ENCODE measurements at regions not wholly inside any gene's neighbourhood (a gene's known extent, or its start where the extent isn't known, plus 50 kb on each side); places are given as distances from the start of the nearest gene placed in this dataset.

DNA sequence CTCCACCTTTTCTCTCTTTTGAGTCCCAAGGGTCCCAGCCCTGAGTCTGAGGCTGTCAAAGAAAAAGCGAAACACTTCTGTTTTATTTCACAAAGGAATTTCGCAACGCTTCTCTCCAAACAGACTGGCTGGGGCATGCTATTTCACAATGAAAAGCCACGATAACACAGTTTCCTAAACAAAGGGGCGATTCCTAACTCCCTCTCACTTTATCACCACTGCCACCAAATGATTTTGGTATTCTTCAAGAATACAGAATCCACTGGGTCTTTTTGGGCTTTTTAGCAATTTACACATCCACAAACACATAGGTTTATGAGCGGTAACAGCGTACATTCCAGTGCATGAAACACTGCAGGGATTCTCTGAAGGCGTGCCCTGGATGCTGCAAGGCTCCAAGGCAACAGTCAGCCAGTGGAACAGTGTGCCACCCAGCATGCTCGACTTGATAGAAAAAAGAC lies 161.2 kb downstream of the DAD1 start:
- WGBS (ENCODE audit: insufficient coverage, insufficient replicate concordance, low lambda C conversion rate, missing lambda C conversion rate), result 39% methylated on average over 9 of the region's 9 CpGs
- ChIA-PET RAD21 (ENCODE audit: unreplicated experiment) (no interaction called here), SMC1A (ENCODE audit: uncharacterized antibody, unreplicated experiment) (interaction anchor here (0.7 to 1.6 kb wide), 3 partner anchors 19 to 43 kb away, joined by 3 read pairs; no protein-coding TSS in a partner anchor), POLR2A (no interaction called here), CTCF (interaction anchor here (0.8 kb wide), 1 partner anchor 227 kb away, joined by 3 read pairs; no protein-coding TSS in a partner anchor)
- no peak for FAIRE-seq
- no peak overlapping the region for H3K4me2 ChIP-seq (ENCODE audit: control insufficient read depth, insufficient read depth)
- H3K27me3 ChIP-seq (replicated peaks in 1 of 2; ENCODE audit: control insufficient read depth in 2 of 2, insufficient read depth in 2 of 2, low read length in 1 of 2), result no peaks in the 10 kb centered on the region
- no peaks in the 10 kb centered on the region for H4K20me1 ChIP-seq (ENCODE audit: control insufficient read depth, insufficient read depth)
- no peak overlapping the region for H3K9ac ChIP-seq (ENCODE audit: control insufficient read depth, insufficient read depth, low read length)
- BruUV-seq (replicated peaks), result no TSS peak
- no peak overlapping the region for H2AFZ ChIP-seq (ENCODE audit: control insufficient read depth, low read depth, low read length)
- no peaks in the 10 kb centered on the region for H3K9me3 ChIP-seq (replicated peaks; ENCODE audit: control insufficient read depth, insufficient read depth, low read length)
- in situ Hi-C loops (cut with MboI) (no loop called here), intact Hi-C loops (cut with micrococcal nuclease; ENCODE audit: unreplicated experiment) (no loop called here)
- H3K27ac ChIP-seq (ENCODE audit: control insufficient read depth, insufficient read depth), result no peak overlapping the region
- H3K4me1 ChIP-seq (ENCODE audit: control insufficient read depth, insufficient read depth, low read length), result peaks cover 17% of the 10 kb centered on the region
- DNase-seq (ENCODE audit: low read depth, low spot score), result no peak
- no peaks in the 10 kb centered on the region for H3K79me2 ChIP-seq (ENCODE audit: control insufficient read depth, insufficient read depth, low read length)
- no peaks in the 10 kb centered on the region for H3K36me3 ChIP-seq (ENCODE audit: control insufficient read depth in 2 of 2, insufficient read depth in 2 of 2, low read length in 1 of 2)
- no peak overlapping the region for H3K4me3 ChIP-seq
- no peak for ATAC-seq
- TF ChIP-seq, protein P1, sequence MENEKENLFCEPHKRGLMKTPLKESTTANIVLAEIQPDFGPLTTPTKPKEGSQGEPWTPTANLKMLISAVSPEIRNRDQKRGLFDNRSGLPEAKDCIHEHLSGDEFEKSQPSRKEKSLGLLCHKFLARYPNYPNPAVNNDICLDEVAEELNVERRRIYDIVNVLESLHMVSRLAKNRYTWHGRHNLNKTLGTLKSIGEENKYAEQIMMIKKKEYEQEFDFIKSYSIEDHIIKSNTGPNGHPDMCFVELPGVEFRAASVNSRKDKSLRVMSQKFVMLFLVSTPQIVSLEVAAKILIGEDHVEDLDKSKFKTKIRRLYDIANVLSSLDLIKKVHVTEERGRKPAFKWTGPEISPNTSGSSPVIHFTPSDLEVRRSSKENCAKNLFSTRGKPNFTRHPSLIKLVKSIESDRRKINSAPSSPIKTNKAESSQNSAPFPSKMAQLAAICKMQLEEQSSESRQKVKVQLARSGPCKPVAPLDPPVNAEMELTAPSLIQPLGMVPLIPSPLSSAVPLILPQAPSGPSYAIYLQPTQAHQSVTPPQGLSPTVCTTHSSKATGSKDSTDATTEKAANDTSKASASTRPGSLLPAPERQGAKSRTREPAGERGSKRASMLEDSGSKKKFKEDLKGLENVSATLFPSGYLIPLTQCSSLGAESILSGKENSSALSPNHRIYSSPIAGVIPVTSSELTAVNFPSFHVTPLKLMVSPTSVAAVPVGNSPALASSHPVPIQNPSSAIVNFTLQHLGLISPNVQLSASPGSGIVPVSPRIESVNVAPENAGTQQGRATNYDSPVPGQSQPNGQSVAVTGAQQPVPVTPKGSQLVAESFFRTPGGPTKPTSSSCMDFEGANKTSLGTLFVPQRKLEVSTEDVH (IDR thresholded peaks at IDR 0.05; ENCODE audit: low read depth, partially characterized antibody), result no peak
- TF ChIP-seq IKZF1 (conservative IDR thresholded peaks at IDR 0.05), result no peak
- no peak for TF ChIP-seq NR2C1 (IDR thresholded peaks at IDR 0.05)
- TF ChIP-seq, protein P2, sequence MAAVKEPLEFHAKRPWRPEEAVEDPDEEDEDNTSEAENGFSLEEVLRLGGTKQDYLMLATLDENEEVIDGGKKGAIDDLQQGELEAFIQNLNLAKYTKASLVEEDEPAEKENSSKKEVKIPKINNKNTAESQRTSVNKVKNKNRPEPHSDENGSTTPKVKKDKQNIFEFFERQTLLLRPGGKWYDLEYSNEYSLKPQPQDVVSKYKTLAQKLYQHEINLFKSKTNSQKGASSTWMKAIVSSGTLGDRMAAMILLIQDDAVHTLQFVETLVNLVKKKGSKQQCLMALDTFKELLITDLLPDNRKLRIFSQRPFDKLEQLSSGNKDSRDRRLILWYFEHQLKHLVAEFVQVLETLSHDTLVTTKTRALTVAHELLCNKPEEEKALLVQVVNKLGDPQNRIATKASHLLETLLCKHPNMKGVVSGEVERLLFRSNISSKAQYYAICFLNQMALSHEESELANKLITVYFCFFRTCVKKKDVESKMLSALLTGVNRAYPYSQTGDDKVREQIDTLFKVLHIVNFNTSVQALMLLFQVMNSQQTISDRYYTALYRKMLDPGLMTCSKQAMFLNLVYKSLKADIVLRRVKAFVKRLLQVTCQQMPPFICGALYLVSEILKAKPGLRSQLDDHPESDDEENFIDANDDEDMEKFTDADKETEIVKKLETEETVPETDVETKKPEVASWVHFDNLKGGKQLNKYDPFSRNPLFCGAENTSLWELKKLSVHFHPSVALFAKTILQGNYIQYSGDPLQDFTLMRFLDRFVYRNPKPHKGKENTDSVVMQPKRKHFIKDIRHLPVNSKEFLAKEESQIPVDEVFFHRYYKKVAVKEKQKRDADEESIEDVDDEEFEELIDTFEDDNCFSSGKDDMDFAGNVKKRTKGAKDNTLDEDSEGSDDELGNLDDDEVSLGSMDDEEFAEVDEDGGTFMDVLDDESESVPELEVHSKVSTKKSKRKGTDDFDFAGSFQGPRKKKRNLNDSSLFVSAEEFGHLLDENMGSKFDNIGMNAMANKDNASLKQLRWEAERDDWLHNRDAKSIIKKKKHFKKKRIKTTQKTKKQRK (IDR thresholded peaks at IDR 0.05; ENCODE audit: low read depth, low read length), result no peak
- TF ChIP-seq, protein P3, sequence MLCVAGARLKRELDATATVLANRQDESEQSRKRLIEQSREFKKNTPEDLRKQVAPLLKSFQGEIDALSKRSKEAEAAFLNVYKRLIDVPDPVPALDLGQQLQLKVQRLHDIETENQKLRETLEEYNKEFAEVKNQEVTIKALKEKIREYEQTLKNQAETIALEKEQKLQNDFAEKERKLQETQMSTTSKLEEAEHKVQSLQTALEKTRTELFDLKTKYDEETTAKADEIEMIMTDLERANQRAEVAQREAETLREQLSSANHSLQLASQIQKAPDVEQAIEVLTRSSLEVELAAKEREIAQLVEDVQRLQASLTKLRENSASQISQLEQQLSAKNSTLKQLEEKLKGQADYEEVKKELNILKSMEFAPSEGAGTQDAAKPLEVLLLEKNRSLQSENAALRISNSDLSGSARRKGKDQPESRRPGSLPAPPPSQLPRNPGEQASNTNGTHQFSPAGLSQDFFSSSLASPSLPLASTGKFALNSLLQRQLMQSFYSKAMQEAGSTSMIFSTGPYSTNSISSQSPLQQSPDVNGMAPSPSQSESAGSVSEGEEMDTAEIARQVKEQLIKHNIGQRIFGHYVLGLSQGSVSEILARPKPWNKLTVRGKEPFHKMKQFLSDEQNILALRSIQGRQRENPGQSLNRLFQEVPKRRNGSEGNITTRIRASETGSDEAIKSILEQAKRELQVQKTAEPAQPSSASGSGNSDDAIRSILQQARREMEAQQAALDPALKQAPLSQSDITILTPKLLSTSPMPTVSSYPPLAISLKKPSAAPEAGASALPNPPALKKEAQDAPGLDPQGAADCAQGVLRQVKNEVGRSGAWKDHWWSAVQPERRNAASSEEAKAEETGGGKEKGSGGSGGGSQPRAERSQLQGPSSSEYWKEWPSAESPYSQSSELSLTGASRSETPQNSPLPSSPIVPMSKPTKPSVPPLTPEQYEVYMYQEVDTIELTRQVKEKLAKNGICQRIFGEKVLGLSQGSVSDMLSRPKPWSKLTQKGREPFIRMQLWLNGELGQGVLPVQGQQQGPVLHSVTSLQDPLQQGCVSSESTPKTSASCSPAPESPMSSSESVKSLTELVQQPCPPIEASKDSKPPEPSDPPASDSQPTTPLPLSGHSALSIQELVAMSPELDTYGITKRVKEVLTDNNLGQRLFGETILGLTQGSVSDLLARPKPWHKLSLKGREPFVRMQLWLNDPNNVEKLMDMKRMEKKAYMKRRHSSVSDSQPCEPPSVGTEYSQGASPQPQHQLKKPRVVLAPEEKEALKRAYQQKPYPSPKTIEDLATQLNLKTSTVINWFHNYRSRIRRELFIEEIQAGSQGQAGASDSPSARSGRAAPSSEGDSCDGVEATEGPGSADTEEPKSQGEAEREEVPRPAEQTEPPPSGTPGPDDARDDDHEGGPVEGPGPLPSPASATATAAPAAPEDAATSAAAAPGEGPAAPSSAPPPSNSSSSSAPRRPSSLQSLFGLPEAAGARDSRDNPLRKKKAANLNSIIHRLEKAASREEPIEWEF (IDR thresholded peaks at IDR 0.05; ENCODE audit: insufficient replicate concordance, low read depth, low read length), result no peak
- TF ChIP-seq EZH2 (IDR thresholded peaks at IDR 0.05; ENCODE audit: borderline replicate concordance, control insufficient read depth, low read depth, low read length), result no peak
- TF ChIP-seq, protein P4, sequence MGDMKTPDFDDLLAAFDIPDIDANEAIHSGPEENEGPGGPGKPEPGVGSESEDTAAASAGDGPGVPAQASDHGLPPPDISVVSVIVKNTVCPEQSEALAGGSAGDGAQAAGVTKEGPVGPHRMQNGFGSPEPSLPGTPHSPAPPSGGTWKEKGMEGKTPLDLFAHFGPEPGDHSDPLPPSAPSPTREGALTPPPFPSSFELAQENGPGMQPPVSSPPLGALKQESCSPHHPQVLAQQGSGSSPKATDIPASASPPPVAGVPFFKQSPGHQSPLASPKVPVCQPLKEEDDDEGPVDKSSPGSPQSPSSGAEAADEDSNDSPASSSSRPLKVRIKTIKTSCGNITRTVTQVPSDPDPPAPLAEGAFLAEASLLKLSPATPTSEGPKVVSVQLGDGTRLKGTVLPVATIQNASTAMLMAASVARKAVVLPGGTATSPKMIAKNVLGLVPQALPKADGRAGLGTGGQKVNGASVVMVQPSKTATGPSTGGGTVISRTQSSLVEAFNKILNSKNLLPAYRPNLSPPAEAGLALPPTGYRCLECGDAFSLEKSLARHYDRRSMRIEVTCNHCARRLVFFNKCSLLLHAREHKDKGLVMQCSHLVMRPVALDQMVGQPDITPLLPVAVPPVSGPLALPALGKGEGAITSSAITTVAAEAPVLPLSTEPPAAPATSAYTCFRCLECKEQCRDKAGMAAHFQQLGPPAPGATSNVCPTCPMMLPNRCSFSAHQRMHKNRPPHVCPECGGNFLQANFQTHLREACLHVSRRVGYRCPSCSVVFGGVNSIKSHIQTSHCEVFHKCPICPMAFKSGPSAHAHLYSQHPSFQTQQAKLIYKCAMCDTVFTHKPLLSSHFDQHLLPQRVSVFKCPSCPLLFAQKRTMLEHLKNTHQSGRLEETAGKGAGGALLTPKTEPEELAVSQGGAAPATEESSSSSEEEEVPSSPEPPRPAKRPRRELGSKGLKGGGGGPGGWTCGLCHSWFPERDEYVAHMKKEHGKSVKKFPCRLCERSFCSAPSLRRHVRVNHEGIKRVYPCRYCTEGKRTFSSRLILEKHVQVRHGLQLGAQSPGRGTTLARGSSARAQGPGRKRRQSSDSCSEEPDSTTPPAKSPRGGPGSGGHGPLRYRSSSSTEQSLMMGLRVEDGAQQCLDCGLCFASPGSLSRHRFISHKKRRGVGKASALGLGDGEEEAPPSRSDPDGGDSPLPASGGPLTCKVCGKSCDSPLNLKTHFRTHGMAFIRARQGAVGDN (IDR thresholded peaks at IDR 0.05), result no peak
- no peak for TF ChIP-seq CHD1 (IDR thresholded peaks at IDR 0.05; ENCODE audit: low read depth, low read length)
